Fibroblast of lung (primary cell): ENCODE measurements at regions not wholly inside any gene's neighbourhood (a gene's known extent, or its start where the extent isn't known, plus 50 kb on each side); places are given as distances from the start of the nearest gene placed in this dataset.

Experiments used
- DNase-seq, 2 donors: peaks; one replicate each; pipeline versions ENCODE4 v3.0.0 to v3.0.0-alpha.2; 2010; ENCODE audit warnings: low read depth in 2 of 2
- H2AFZ ChIP-seq: 2 replicates; pipeline ENCODE4 v1.5.1; 2012; ENCODE audit warnings: low read length, control low read depth, inconsistent platforms
- H3K27ac ChIP-seq: 2 replicates; pipeline ENCODE4 v1.5.1; 2011; ENCODE audit warnings: low read length, control low read depth; ENCODE audit not compliant: insufficient read depth
- H3K27me3 ChIP-seq: 2 replicates; pipeline ENCODE4 v1.5.1; 2011; ENCODE audit warnings: mild to moderate bottlenecking, low read length; ENCODE audit not compliant: control insufficient read depth, insufficient read depth
- H3K36me3 ChIP-seq: 2 replicates; pipeline ENCODE4 v1.5.1; 2011; ENCODE audit warnings: low read length; ENCODE audit not compliant: control insufficient read depth, insufficient read depth
- H3K4me1 ChIP-seq: 2 replicates; pipeline ENCODE4 v1.5.1; 2011; ENCODE audit warnings: low read length; ENCODE audit not compliant: control insufficient read depth, insufficient read depth; ENCODE audit errors: extremely low read depth
- H3K4me2 ChIP-seq: 2 replicates; pipeline ENCODE4 v1.5.1; 2011; ENCODE audit warnings: low read length, control low read depth; ENCODE audit not compliant: insufficient read depth; ENCODE audit errors: extremely low read depth
- H3K4me3 ChIP-seq, 4 experiments: fragments of 200-600 bp in 1 of 4; sonication (generic) in 1 of 4; replicated peaks in 1 of 4; 2 replicates each; pipeline ENCODE4 v1.5.1; 2011 to 2016; ENCODE audit warnings: low read length in 4 of 4, low read depth in 3 of 4, mild to moderate bottlenecking in 3 of 4, control low read depth in 2 of 4, inconsistent platforms in 1 of 4, mixed read lengths in 1 of 4; ENCODE audit not compliant: insufficient read depth in 1 of 4; ENCODE audit errors: control extremely low read depth in 1 of 4
- H3K79me2 ChIP-seq: 2 replicates; pipeline ENCODE4 v1.5.1; 2012; ENCODE audit warnings: mild to moderate bottlenecking, low read length, inconsistent platforms; ENCODE audit not compliant: control insufficient read depth, insufficient read depth
- H3K9ac ChIP-seq: 2 replicates; pipeline ENCODE4 v1.5.1; 2011; ENCODE audit warnings: mild to moderate bottlenecking, low read length, control low read depth; ENCODE audit not compliant: insufficient read depth
- H3K9me3 ChIP-seq: 2 replicates; pipeline ENCODE4 v1.5.1; 2012; ENCODE audit warnings: low read depth, low read length; ENCODE audit not compliant: control insufficient read depth, insufficient read depth
- H4K20me1 ChIP-seq: 2 replicates; pipeline ENCODE4 v1.5.1; 2011; ENCODE audit warnings: low read length; ENCODE audit not compliant: control insufficient read depth, insufficient read depth; ENCODE audit errors: extremely low read depth
- EZH2 ChIP-seq: IDR thresholded peaks from 2 replicates; pipeline ENCODE4 v1.5.1; 2012; ENCODE audit warnings: low read length, control low read depth, mild to moderate bottlenecking; ENCODE audit errors: missing control alignments
- TF ChIP-seq, protein P1 (sequence below), 2 donors: IDR thresholded peaks in 1 of 2; conservative IDR thresholded peaks in 1 of 2; 1 replicate in 1 of 2; 2 replicates in 1 of 2; pipeline ENCODE4 v1.5.1; 2011 to 2012; ENCODE audit warnings: low read length in 2 of 2, control low read depth in 1 of 2, inconsistent platforms in 1 of 2, low read depth in 1 of 2, mild to moderate bottlenecking in 1 of 2

DNA sequence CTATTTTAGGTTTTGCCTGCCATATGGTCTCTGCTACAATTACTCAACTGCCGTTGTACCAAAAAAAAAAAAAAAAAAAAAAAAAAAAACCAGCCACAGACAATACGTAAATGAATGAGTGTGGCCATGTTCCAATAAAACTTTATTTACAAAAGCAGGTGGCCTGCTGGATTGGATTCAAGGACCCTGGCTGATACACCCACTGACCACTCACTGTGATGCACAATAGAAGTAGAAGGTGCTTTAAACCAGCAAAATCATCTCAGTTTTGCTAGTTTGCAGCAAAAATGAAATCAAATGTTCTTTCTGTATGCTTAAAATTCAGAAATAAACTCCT, 137.4 kb downstream of the AKAIN1 start:
- DNase-seq, result no peak
- Histone ChIP-seq H3K4me2 (no peak overlapping the region), H3K4me1 (no peaks in the 10 kb centered on the region), H3K27ac (no peak overlapping the region), H3K79me2 (no peaks in the 10 kb centered on the region), H3K9me3 (no peaks in the 10 kb centered on the region), H3K9ac (no peak overlapping the region), H3K4me3 (no peak overlapping the region), H3K36me3 (no peaks in the 10 kb centered on the region), H2AFZ (no peak overlapping the region), H3K27me3 (no peaks in the 10 kb centered on the region), H4K20me1 (no peaks in the 10 kb centered on the region)
- TF ChIP-seq EZH2, result no peak
- TF ChIP-seq, protein P1, sequence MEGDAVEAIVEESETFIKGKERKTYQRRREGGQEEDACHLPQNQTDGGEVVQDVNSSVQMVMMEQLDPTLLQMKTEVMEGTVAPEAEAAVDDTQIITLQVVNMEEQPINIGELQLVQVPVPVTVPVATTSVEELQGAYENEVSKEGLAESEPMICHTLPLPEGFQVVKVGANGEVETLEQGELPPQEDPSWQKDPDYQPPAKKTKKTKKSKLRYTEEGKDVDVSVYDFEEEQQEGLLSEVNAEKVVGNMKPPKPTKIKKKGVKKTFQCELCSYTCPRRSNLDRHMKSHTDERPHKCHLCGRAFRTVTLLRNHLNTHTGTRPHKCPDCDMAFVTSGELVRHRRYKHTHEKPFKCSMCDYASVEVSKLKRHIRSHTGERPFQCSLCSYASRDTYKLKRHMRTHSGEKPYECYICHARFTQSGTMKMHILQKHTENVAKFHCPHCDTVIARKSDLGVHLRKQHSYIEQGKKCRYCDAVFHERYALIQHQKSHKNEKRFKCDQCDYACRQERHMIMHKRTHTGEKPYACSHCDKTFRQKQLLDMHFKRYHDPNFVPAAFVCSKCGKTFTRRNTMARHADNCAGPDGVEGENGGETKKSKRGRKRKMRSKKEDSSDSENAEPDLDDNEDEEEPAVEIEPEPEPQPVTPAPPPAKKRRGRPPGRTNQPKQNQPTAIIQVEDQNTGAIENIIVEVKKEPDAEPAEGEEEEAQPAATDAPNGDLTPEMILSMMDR (conservative IDR thresholded peaks at IDR 0.05 in 1 of 2, IDR thresholded peaks at IDR 0.05 in 1 of 2; ENCODE audit: low read depth in 1 of 2, low read length in 2 of 2), result no peak

GRCh38 chr18:5058768-5059695, 138.0 kb downstream of the AKAIN1 start:
- H3K4me2 ChIP-seq, result no peak overlapping the region
- DNase-seq, result no peak

More at GRCh38 chr18:5058768-5059695, 138.0 kb downstream of the AKAIN1 start:
- Histone ChIP-seq H3K36me3 (no peaks in the 10 kb centered on the region), H3K27ac (no peak overlapping the region), H3K9me3 (no peaks in the 10 kb centered on the region), H3K27me3 (no peaks in the 10 kb centered on the region), H3K4me3 (no peak overlapping the region), H3K9ac (no peak overlapping the region), H3K4me1 (no peaks in the 10 kb centered on the region), H4K20me1 (no peaks in the 10 kb centered on the region), H2AFZ (no peak overlapping the region), H3K79me2 (no peaks in the 10 kb centered on the region)
- TF ChIP-seq, protein P1 (conservative IDR thresholded peaks at IDR 0.05 in 1 of 2, IDR thresholded peaks at IDR 0.05 in 1 of 2; ENCODE audit: low read depth in 1 of 2, low read length in 2 of 2), result no peak
- no peak for TF ChIP-seq EZH2
